Skeletal muscle cell (primary cell): ENCODE measurements at regions not wholly inside any gene's neighbourhood (a gene's known extent, or its start where the extent isn't known, plus 50 kb on each side); places are given as distances from the start of the nearest gene placed in this dataset.
"Not testable (repeated sequence)": the region's sequence is repeated elsewhere in the genome, so short reads cannot be mapped to it uniquely, and the experiment has no call there.

Experiments used
- DNase-seq: peaks from one replicate; pipeline ENCODE4 v3.0.0-alpha.2; 2010; ENCODE audit warnings: low read depth
- H3K4me3 ChIP-seq: 2 replicates; pipeline ENCODE4 v1.5.1; 2011; ENCODE audit warnings: low read depth, mild to moderate bottlenecking, control low read depth, low read length, moderate library complexity

DNA sequence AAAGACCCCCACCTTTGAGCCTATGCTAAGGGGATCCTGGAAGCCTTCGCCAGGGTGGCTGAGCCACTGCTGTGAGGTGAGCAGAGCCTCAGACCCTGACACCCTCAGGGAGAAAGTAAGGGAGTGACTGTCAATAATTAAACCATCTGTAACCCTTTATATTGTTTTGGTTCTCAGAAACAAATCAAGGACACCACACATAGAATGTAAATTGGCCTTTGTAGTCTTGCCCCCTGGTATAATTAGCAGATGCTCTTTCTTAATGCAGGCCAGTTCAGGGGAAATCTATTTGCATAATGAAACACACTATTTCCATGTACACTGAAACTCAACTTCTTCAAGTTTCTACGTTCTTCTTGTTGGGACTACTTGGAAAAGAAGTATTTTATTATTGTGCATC, 127.7 kb upstream of the EDNRB start:
- no peak for DNase-seq
- no peak overlapping the region for H3K4me3 ChIP-seq

GRCh38 chr13:78045916-78046315, 127.3 kb upstream of the EDNRB start:
- no peak for DNase-seq
- H3K4me3 ChIP-seq = no peak overlapping the region

GRCh38 chr13:78041366-78041765, 122.7 kb upstream of the EDNRB start:
- not testable (repeated sequence) for H3K4me3 ChIP-seq, DNase-seq

GRCh38 chr13:78040205-78040830, 121.7 kb upstream of the EDNRB start:
- no peak overlapping the region for H3K4me3 ChIP-seq
- DNase-seq = no peak

GRCh38 chr13:78036841-78037240, 118.2 kb upstream of the EDNRB start:
- DNase-seq = no peak
- H3K4me3 ChIP-seq = no peak overlapping the region

DNA sequence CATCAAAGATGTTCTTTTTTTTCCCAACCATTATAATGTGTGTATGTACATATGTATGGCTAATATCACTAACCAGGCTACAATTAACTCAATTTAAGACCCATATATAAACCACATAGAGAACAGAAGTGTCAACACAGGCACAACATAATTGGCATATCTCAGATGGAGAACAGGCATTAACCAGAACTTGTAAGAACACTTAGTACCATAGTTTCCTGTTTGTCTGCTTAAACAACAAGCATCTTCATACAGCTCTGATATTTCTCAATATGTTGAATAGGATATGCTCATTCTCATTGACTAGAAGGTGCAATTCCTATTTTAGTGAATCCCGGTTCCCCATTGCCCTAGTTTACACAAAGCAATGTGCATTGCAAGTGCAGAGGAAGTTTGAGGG, 116.9 kb upstream of the EDNRB start:
- DNase-seq = no peak
- H3K4me3 ChIP-seq = no peak overlapping the region

- DNase-seq = no peak
- no peak overlapping the region for H3K4me3 ChIP-seq
Measured at GRCh38 chr13:78033509-78033908, 114.9 kb upstream of the EDNRB start.

DNA sequence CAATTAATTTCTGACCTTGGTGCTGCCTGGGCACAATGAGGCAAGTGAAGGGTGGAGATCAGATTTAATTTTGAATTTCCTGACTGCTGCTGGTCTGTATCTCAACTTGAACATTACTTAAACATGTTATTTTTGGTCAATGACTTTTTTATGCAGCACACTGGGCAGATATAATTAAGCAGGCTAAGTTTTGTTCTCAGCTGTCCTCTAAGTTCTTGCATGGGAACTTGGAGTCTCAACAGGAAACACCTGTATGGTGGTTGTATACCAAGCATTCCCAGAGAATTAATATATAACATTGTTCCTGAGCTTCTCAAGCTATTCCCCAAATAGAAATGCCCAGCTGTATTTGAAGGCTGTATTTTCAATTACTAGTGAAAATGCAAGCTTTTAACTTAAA, 113.5 kb upstream of the EDNRB start:
- H3K4me3 ChIP-seq = no peak overlapping the region
- DNase-seq = no peak

DNA sequence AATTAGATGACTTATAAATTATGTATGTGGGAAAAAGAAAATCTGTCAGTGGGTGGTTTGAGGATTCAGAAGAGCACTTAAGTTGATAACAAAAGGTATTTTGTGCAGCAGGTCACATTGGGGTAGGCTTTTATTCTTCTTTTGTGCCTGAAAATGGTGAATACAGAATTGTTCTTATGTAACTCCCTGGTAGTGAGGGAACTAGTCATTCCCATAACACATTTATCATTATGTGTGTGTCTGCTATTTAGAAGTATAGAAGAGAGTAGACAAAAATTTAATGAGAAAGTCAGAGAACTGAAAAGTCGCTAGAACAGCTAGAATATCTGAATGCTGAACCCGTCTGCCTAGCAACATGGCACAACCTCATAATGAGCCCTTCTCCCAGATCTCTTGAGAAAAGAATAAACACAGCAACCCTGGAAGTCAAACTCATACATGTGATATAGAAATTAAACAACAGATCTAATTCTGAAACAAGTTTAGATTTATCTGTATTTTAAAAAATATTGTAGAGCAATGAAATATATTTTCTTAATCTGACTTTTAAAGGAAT, 111.8 kb upstream of the EDNRB start:
- no peak overlapping the region for H3K4me3 ChIP-seq
- DNase-seq = no peak

- no peak overlapping the region for H3K4me3 ChIP-seq
- DNase-seq = no peak
Measured at GRCh38 chr13:78029901-78030300, 111.3 kb upstream of the EDNRB start.

DNA sequence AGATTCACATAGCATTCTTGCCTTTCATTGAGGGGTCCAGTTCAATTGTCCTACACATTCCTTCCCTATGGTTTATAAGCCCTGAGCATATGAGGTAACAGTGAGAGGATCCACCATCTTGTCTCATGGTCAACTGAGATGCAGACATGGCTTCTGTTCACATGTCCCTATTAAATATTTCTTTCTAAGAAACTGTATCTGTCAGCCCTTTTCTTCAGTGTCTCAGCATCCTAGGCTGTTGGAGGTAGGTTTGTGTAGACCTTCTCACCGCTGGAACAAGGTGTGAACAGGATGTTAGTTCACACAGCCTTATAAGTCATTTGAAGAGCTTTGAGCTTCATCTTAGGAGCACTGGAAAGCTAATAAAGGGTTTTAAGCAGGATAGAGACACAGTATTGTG, 110.3 kb upstream of the EDNRB start:
- H3K4me3 ChIP-seq = no peak overlapping the region
- no peak for DNase-seq

DNA sequence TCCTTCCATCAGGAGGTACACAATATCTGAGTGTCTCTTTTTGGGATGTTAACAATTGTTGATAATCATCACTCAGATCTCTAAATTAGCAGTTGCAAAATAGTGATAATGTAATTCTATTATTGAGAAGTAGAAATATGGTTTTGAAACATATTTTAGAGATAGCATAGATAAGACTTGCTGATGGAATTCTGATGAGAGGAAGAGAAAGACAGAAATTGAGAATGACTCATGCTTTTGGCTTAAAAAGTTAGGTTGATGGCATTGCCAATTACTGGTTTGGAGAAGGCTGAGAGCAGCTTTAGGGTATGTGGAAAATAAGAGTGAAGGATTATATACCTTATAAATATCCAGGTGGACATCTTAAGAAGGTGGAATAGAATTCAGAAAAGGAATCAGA, 106.4 kb upstream of the EDNRB start:
- H3K4me3 ChIP-seq = no peak overlapping the region
- no peak for DNase-seq

- no peak overlapping the region for H3K4me3 ChIP-seq
- DNase-seq = peak; percentile 20
Measured at GRCh38 chr13:78022164-78022877, 103.7 kb upstream of the EDNRB start.

DNA sequence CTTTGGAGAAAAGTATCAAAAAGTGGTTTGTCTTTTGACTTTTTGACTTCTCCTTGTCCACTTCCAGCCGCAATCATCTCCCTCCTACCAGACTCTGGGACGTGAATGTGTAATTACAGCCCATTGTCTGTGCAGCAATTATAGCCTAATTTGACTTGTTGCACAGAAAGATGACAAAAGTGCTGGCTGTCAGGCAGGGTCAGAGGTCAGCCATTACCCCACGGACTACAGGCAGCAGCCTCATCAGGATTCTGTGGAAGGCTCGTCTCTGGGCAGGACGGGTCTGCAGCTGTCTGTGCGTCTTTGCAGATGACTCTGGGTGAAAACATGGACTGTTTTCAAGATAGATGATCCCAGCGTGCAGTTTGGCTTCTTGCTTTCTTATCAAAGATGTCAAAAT, 102.2 kb upstream of the EDNRB start:
- no peak for DNase-seq

DNA sequence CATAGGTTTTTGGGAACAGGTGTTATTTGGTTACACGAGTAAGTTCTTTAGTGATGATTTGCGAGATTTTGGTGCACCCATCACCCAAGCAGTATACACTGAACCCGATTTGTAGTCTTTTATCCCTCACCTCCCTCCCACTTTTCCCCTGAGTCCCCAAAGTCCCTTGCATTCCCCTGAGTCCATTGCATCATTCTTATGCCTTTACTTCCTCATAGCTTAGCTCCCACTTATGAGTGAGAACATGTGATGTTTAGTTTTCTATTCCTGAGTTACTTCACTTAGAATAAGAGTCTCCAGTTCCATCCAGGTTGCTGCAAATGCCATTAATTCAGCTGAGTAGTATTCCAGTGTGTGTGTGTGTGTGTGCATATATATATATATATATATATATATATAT, 97.2 kb upstream of the EDNRB start:
- no peak overlapping the region for H3K4me3 ChIP-seq
- no peak for DNase-seq

More for the DNA sequence above, 102.2 kb upstream of the EDNRB start:
- H3K4me3 ChIP-seq = no peak overlapping the region

DNA sequence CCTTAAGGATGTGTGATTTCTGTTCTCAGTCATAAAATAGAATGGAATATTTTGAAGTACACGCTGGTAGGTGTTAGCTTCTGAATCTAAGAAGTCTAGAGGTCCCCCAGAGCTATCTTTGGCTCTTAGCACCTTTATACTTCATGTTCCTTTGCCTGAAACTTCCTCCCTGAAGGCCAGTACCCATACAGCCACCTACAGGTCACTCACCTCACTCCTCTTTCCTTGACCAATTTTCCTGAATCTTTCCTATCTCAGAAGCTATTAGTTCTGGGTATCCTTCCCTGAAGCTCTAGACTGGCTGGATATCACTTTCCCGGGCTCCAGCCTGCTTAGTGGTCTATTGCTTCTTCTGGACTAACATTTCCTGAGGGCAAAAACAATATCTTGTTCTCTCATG, 93.4 kb upstream of the EDNRB start:
- no peak overlapping the region for H3K4me3 ChIP-seq
- no peak for DNase-seq

DNA sequence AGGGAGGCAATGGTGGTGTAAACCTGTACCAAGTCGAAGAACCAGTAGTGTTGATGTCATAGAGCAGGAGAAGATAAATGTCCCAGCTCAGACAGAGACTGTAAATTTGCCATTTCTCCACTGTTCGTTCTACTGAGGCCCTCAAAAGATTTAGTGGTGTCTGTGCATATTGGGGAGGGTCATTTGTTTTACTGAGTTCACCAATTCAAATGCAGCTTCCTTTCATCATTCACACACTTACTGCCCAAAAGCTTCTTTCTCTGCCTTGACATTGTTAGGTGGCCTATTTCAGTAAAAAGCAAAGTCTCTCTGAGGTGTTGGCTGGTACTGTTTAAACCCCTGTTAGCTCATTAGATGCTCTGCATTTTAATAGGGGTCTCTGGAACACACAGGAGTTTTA, 86.2 kb upstream of the EDNRB start:
- no peak overlapping the region for H3K4me3 ChIP-seq
- no peak for DNase-seq

- no peak overlapping the region for H3K4me3 ChIP-seq
- DNase-seq = no peak
Measured at GRCh38 chr13:77999746-78000145, 81.1 kb upstream of the EDNRB start.

- H3K4me3 ChIP-seq = no peak overlapping the region
- DNase-seq = no peak
Measured at GRCh38 chr13:77994166-77994565, 75.5 kb upstream of the EDNRB start.

DNA sequence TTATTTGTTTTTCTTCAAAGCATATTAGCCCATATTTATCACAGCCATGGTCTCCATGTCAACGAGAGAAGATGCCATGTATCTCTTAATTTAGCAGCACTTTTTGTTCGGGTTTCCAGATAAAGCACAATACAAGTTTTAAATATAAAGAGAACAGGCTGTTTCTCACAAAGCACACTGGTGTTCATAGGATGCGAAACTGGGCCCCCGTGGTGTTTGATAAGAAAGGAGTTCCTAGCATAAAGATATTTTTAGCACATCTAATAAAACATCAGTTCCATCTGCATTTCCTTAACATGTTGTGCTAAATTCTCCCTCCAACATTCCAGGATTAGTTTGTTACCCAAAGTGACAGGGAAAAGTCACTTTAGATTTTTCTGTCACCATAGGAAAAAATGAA, 72.4 kb upstream of the EDNRB start:
- H3K4me3 ChIP-seq = no peak overlapping the region
- DNase-seq = no peak

- DNase-seq = no peak
- H3K4me3 ChIP-seq = no peak overlapping the region
Measured at GRCh38 chr13:77989281-77989680, 70.7 kb upstream of the EDNRB start.
